GM21529 (cell line): ENCODE measurements at regions not wholly inside any gene's neighbourhood (a gene's known extent, or its start where the extent isn't known, plus 50 kb on each side); places are given as distances from the start of the nearest gene placed in this dataset.
"Not testable (repeated sequence)": the region's sequence is repeated elsewhere in the genome, so short reads cannot be mapped to it uniquely, and the experiment has no call there.

Experiments
- ATAC-seq: cut with Tn5 transposase; IDR thresholded peaks from one replicate; pipeline ENCODE4 v1.9.1; 2021; ENCODE audit not compliant: unreplicated experiment

GRCh38 chr11:96694338-96694737 is 304.5 kb downstream of the JRKL start:
- ATAC-seq: no peak

GRCh38 chr11:96696731-96697130 is 306.9 kb downstream of the JRKL start:
- ATAC-seq: no peak

GRCh38 chr11:96697466-96697865 is 307.7 kb downstream of the JRKL start:
- ATAC-seq: no peak

GRCh38 chr11:96704847-96705246 is 315.0 kb downstream of the JRKL start:
- ATAC-seq: no peak

GRCh38 chr11:96706761-96707160 is 316.9 kb downstream of the JRKL start:
- ATAC-seq: no peak

GRCh38 chr11:96707273-96707672 is 317.5 kb downstream of the JRKL start:
- no peak for ATAC-seq

- no peak for ATAC-seq
Observed at GRCh38 chr11:96708219-96708878, 318.5 kb downstream of the JRKL start.

- ATAC-seq: no peak
Observed at GRCh38 chr11:96713301-96713700, 323.5 kb downstream of the JRKL start.

GRCh38 chr11:96714689-96715088 is 324.9 kb downstream of the JRKL start:
- ATAC-seq: no peak

- ATAC-seq: no peak
Observed at GRCh38 chr11:96715208-96715607, 325.4 kb downstream of the JRKL start.

- ATAC-seq: no peak
Observed at GRCh38 chr11:96736601-96737000, 346.8 kb downstream of the JRKL start.

GRCh38 chr11:96738311-96738710 is 348.5 kb downstream of the JRKL start:
- no peak for ATAC-seq

- ATAC-seq: no peak
Observed at GRCh38 chr11:96741068-96741467, 351.3 kb downstream of the JRKL start.

- ATAC-seq: no peak
Observed at GRCh38 chr11:96744697-96745096, 354.9 kb downstream of the JRKL start.

GRCh38 chr11:96748639-96749370 is 359.0 kb downstream of the JRKL start:
- no peak for ATAC-seq

- not testable (repeated sequence) for ATAC-seq
Observed at GRCh38 chr11:96751807-96752206, 362.0 kb downstream of the JRKL start.

GRCh38 chr11:96752221-96752620 is 362.4 kb downstream of the JRKL start:
- ATAC-seq: no peak

- ATAC-seq: no peak
Observed at GRCh38 chr11:96753997-96754396, 364.2 kb downstream of the JRKL start.

- ATAC-seq: no peak
Observed at GRCh38 chr11:96755209-96755608, 365.4 kb downstream of the JRKL start.

- no peak for ATAC-seq
Observed at GRCh38 chr11:96755752-96756151, 365.9 kb downstream of the JRKL start.

GRCh38 chr11:96758957-96759356 is 369.1 kb downstream of the JRKL start:
- ATAC-seq: no peak

GRCh38 chr11:96760306-96760705 is 370.5 kb downstream of the JRKL start:
- ATAC-seq: no peak

GRCh38 chr11:96760815-96761214 is 371.0 kb downstream of the JRKL start:
- no peak for ATAC-seq
